Fibroblast of skin of right biceps (primary cell): ENCODE measurements at regions not wholly inside any gene's neighbourhood (a gene's known extent, or its start where the extent isn't known, plus 50 kb on each side); places are given as distances from the start of the nearest gene placed in this dataset.

Experiments used
- DNase-seq: peaks from one replicate; pipeline ENCODE4 v3.0.0-alpha.2; 2013

DNA sequence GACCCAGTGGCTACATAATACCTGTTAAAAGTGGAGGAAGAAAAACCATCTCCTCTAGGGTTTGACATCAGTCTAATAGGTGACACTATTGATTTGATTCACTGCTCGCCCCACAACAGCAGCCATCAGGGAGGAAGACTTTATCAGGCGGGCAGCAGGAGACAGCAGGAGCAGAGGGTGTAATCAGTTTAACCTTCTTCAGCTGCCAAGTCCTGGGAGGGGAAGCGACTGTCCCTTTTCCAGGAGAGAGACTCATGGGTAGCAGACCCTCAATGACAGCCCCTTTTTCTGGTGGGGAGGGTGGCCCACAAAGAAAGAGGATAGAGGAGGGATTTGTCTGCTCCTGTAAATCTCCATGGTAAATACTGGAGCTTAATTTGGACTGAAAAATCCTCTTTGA lies 291.8 kb downstream of the HAPSTR1 start:
- no peak for DNase-seq

DNA sequence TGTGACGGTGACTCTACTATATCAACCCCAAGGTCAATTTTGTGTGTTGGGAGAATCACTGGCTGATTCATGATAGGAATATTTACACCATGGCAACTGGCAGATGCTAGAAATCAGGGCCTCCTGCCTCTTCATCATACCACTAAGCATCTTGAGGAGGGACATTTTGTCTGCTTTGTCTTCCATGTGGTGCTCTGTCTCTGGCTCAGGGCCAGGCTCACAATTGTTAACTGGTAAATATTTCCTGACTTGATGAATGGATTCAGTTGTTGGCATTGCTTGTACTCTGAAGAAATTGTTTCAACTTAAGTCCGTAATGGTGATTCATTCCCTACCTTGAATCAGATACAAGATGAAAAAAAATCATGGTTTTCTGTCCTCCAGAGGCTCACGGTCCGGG lies 292.7 kb downstream of the HAPSTR1 start:
- no peak for DNase-seq

DNA sequence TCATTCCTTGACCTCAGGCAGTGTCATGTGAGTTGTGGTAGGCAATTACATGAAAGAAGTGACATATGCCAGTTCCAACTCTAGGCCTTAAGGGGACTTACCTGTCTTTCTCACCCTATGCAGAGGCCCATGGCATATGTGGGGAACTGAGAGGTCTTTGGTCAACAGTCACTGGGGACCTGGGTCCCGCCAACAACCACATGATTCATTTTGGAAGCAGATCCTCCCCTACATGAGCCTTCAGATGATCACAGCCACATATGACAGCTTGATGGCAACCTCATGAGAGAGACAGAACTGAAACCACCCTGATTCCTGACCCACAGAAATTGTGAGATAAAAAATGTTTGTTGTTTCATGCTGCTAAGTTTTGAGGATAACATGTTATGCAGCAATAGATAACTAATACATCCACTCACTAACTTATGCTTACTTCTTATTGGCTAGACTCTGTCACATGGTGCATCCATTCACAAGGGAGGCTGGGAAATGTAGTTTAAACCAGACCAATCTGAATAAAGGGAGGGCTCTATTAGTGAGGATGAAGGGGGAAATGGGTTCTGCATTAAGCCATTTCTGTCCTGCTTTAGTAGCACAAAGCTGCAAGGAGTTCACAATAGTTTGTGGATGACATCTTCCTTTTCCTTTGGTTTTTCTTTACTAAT lies 298.2 kb downstream of the HAPSTR1 start:
- DNase-seq, result no peak

DNA sequence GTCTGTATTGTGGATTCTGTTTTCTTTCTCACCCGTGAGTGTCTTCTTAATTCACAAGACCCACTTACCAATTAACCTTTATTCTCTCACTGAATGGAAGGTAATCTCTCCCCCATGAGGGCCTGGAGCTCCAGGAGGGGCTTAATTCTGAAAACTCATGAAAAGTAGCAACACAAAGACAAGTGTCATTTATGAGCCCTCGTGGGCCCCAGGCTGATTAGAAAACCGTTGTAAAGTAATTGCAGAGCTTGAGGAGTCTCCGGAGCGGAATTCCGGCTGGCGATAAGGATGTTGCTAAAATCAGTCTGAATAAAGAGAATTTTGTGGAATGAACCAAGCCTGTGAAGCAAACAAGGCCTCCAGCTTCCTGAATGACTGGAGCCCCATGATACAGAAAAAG lies 301.5 kb downstream of the HAPSTR1 start:
- DNase-seq, result no peak

DNA sequence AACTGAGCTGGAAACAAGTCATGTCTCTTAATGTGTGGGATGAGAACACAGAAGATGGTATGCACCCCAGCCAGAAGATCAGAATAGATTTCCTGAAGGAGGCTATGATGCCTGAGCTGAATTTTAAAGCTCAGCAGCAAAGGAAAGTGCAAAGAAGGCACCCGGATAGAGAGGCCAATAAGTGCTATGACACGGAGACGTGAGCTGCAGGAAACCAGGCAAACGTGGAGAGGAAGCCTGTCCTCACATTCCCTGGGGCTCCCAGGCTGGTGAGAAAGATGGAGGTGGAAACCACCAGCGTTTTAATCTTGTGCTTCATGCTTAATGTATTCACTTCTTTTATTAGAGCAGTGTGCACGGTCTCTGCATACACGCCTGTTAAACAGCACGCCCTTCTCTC lies 302.1 kb downstream of the HAPSTR1 start:
- no peak for DNase-seq

DNA sequence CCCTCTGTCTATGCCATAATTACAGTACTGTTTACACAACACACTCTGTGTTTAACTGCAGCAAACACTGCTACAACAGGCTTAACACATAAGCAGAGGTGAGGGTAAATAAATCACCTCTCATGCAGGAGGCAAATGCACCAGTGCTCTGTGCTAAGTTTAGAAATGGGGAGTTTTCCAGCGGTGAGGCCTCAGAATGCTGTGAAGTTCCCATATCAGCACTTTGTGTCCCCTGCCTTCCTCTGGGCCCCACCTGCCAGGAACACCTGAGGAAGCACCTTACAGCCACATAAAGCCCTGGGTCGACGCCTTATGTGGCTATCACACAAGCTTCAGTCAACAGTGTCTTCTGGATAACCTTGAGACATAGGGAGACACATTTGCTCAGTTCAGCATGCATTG lies 304.5 kb downstream of the HAPSTR1 start:
- DNase-seq, result no peak

DNA sequence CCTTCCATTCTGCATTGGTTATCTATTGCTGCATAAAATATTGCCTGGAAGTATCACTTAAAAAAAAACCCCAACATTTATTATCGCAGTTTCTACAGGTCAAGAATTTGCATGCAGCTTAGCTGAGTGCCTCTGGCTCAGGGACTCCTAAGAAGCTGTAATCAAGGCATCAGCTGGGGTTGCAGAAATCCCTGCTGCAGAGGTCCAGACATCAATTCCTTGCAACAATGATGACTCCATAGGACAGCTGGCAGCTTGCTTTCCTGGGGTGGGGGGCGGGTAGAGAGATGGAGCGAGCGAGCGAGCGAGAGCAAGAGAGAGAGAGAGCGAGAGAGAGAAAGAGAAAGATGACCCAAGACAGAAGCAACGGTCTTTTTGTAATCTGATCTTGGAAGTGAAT lies 308.1 kb downstream of the HAPSTR1 start:
- no peak for DNase-seq

DNA sequence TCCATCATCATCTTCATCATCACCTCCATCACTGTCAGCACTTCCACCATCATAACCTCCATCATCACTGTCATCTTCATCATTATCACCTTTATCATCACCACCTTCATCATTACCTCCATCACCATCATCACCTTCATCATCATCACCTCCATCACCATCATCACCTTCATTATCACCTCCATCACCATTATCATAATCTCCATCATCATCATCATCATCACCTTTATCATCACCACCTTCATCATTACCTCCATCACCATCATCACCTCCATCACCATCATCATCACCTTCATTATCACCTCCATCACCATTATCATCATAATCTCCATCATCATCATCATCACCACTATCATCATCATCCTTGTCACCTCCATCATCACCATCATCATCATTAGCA lies 309.7 kb downstream of the HAPSTR1 start:
- no peak for DNase-seq

DNA sequence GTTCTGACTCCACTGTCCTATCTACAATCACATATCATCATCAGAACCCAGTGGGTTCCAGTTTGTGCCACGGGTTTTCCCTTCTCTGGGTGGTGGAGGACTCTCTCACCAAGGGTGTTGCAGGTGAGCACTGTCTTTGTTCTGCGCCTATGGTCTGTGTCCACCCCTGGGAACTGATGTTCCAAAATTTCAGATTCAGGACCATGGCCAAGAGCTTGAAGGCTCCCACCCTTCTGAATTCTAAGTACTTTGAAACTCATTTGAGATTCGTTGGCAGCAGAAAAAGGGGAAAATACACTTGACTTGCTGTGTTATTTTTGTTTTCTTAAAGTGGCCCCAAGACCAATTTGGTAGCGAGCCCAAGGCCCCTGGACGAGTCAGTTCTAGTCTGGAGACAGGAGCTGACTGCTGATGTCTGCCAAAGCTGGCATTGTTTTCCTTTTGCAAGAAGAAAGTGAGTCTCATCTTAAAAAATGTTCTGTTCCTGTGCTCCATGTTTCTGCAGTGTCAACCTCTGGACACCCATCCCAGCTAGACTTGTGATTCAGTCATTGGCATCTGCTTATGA lies 310.9 kb downstream of the HAPSTR1 start:
- DNase-seq, result no peak

DNA sequence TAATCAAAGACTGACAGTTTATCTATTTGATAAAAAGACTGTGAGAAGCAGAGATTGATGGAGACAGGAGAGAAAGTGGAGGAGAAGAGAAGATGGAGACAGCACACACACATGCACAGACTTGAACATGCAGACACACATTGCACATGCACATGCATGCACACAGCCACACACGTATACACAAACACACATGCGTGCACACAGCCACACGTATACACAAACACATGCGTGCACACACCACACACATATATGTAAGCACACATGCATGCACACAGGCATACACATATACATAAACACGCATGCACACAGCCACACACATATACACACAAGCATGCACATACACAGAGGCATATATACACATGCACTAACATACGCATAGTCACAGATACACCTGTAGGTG lies 313.4 kb downstream of the HAPSTR1 start:
- no peak for DNase-seq

DNA sequence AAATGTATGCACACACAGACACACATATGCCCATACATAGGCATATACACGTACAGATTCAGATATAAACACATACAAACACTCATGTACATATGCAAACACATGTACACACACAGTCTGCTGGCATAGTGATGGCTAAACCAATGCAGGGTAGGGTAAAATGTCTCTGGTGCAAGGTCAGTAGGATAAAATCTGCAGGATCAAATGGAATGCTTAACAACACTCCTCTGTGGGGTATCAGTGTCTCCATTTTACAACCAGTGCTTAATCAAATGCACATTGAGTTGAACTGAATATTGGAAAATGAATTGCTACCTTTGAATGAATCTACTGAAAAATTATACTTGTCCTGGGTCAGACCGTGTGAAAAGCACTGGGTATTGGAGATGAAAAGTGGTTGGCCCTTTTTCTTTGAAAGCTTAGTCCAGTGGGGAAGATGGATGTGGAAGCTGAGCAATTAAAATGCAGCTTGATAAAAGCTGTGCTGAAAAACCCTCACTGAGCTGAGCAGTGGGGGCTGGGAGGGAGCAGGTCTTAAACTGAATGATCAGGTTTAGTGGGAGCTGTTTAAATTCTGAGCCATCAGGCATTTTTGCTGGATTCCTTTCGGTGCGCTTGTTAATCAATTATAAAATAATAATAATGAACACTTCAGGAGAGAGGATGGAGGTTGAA lies 314.7 kb downstream of the HAPSTR1 start:
- DNase-seq, result no peak

DNA sequence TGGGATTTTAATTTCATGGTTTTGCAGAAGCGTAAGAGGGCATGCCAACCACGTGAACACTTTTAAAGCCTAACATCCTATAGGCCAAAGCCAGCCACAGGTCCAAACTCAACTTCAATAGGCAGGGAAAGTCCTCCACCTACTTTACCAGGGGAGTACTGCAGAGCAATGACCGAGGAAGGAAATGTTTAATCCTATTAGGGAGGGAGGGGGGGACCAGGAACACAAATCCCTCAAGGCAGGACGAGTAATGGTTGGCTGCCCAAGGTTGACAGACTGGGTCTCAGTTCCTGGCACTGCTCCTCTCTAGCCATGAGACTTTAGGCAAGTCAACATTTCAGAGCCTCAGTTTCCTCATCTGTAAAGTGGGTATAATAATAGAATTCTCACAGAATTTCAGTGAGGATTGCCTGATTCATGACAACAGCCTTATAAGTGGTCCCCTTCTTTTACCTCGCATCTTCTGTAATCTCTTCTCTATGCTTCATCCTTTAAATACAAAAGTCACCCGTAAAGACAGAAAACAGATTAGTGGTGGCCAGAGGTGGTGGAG lies 315.8 kb downstream of the HAPSTR1 start:
- no peak for DNase-seq

DNA sequence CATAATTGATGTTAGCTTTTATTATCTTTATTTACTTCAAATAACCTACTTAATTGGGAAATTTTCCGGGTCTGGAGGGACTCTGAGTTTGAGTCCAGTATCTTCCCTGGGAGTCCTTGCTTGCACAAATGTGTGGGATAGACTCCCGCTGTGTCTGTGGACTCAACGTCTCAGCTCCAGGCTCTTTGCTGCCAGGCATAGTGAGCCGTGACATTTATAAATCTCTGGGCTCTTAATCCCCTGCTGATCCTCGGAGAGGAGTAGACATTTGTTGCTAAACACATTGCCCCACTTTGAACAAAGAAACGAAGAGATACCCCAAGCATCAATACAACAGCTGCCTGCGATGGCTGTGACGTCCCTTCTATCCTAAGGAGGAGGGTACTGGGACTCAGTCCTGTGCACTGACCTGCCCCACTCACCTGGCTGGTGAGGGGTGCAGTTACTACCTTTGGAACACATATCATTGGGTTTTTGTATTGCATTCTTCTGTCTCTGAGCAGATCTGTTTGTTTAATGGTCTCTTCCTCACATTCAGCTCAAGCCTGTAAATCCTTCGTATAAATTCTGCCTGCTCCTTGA lies 316.9 kb downstream of the HAPSTR1 start:
- no peak for DNase-seq

DNA sequence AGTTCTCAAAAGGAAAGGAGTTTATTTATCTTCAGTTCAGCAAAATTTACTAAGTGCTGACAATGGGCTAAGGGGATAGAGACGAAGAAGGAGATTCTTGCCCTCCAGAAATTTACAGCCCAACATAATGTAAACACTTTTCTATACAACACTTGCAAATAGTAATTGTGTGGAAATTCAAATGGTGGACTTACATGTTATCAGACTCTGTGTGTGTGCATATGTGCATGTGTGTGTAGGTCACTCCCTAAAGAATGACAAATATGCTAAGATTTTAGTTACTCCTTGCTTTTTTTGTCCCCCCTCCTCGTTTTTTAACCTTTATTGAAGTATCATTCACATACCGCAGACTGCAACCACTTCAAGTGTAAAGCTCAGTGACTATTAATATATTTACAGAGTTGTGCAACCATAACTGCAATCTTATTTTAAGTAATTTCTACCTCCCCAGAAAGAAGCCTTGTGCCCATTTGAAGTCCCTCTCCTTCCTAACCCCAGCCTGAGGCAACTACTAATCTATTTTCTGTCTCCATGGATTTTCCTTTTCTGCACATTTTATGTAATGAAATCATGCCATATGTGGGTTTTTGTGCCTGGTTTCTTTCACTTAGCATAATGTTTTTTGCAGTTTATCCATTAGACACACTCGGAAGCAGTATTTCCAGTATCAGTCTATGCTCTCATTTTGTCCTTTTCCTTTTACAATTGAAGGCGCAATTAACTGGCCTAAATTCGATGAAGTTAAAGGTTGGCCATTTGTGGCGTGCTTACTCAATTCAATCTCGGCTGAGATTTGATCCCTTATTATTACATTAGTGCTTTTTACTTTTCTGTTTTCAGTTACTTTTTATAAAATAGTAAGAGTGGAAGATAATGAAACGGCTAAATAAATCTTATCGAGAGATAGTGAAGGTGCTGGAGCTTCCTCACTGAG lies 318.4 kb downstream of the HAPSTR1 start:
- DNase-seq, result no peak

DNA sequence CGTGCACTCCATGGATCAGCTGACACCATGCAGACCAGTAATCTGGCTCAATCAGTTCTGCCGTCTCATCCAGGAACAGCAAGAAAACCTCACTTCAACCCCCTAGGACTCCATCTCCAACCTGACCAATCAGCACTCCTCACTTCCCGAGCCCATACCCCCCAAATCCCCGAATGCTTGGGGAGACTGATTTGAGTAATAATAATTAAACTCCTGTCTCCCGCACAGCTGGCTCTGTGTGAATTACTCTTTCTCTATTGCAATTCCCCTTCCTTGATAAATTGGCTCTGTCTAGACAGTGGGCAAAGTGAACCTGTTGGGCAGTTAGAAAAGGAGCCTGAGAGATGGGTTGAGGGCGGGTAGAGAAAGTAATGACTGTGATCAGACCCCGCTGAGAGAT lies 320.0 kb downstream of the HAPSTR1 start:
- DNase-seq, result no peak

DNA sequence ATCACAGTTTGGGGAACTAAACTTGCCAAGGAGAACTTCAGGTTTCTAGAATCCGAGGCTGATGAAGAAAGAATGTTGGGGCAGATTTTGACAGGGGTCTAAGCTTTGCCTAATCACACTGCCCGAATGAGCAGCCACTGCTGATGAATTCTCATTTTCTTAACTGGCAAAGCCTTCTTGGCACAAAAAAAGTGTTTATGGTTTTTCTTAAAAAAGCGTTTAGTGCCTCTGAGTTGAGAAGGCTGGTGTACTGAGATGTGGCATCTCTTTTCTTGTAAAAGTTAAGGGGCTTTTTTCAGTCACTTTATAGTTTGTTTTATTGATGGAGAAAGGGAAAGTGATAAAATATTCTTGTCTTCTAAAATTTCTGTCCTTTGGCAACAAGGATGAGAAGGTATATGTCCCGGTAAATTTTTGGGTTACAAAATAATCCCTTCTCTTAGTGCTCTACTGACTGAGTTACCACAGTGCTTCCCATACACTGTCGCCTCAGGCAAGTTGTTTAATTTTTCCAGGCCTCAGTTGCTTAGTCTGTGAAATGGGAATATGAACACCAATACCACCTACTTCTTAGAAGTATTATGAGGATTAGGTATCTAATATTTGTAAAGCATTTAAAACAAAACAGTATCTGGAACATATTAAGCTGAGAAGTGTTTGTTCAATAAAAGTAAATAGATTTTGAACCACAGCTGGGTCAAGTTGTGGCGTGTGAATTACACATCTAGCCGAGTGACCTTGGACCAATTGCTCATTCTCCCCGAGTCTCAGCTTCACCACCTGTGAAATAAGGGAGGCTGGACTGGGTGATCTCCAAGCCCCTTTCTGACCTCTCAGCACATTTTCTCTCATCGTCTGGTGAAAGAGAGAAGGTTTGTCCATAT lies 320.8 kb downstream of the HAPSTR1 start:
- no peak for DNase-seq

DNA sequence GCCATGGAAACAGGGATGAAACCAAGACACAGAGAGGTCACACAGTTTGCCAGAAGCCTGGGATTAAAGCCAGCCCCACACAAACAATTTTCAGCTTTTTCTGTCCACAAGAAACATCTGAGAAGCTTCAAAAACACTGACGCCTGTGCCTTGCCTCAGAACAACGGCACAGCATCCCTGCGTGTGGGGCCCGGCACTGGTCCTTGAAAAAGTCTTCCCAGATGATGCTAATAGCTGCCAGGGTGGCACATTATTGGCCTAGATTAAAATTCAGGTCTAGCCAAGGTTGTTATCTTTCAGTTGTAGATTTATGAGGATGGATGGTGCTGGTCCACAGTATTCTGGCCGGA lies 321.4 kb downstream of the HAPSTR1 start:
- DNase-seq, result no peak

DNA sequence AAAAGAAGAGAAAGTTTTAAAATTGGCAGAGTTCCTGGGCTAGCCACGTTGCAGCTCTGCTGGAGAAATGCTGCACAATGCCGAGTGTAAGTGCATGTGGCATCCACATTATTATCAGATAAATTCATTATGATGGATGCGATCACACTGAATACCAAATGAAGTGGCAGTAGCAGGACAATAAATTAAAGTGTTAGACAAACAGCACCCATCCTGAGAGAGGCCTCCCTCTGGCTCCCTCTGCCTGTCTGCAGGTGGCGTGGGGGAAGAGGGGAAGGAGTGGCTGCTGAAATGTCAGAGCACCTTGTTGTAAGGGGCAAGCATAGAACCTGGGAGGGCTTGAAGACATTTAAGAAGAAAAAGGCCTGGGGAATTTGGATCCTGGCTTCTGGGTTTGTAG lies 324.1 kb downstream of the HAPSTR1 start:
- DNase-seq, result no peak

DNA sequence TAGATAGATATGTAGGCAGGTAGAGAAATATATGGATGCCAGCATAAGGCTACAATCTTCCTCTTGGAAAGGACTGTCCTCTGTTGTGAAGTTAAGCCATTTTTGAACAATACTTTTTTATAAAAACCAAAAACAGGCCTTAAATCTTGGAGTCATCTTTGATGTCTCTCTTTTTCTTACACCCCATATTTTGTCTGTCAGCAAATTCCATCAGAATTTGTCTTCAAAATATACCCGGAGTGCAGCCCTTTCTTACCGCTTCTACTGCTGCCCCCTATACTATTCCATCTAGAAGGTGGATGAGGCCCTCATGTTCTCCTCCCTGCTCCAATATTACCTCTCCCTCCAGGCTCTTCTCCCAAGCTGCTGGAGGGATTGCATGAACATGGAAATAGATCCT lies 326.5 kb downstream of the HAPSTR1 start:
- DNase-seq, result no peak

DNA sequence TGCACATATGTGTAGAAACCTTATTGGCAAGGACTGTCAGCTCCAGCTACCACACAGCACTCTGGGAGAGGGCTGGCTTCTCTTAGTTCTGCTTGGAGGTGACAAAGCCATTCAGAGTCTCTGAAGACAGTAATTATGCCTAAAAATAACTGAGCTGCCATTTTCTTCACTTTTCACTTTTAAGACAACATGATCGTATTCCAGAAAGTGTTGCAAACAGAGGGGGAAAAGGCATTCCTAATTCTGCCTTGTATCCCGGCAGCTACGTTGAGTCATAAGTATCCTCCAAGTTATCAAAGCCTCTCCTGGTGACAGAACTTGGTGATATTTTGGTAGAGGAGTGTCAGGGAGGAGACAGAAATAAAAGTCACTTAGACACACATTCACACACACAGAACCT lies 327.7 kb downstream of the HAPSTR1 start:
- no peak for DNase-seq

DNA sequence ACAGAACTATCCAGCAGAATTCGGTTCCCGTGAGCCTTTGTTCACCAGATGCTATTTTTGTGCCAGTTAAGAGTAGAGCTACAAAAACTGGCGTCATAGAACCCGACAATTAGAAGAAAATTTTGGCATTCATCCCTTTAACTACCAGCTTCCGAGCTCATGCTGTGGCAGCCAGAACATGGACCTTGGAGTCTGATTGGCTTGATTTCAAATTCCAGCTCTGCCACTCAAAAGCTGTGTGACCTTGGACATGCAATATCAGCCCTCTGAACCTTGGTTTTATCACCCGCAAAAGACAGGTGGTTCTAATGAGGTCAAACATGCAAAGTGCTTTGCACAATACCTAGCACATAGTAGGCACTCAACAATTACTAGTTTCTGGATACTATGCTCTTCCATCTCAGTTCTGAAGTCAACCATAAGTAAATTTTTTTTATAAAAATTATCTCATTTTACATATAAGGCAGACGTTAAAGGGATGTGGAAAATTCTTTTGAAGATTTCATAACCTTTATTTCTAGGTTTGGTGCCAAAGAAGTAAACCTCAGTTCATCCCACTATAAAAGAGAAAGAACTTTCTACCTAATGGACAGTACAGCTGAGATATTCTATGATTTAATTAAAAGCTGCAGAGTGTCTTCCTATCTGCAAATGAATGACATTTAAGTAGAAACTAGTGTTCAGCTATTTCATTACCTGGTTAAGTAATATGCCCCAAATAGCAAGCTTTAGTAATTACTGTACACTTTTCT lies 331.5 kb downstream of the HAPSTR1 start:
- DNase-seq, result no peak
